ENCODE measurements at regions not wholly inside any gene's neighbourhood (a gene's known extent, or its start where the extent isn't known, plus 50 kb on each side); places are given as distances from the start of the nearest gene placed in this dataset.
"Not testable (repeated sequence)": the region's sequence is repeated elsewhere in the genome, so short reads cannot be mapped to it uniquely, and the experiment has no call there.

- H3K27ac ChIP-seq, result no peak overlapping the region
- H3K4me3 ChIP-seq, result no peak overlapping the region
- H3K4me1 ChIP-seq, result no peaks in the 10 kb centered on the region
- no peaks in the 10 kb centered on the region for H3K36me3 ChIP-seq
- no peaks in the 10 kb centered on the region for H3K9me3 ChIP-seq
- DNase-seq (ENCODE audit: low spot score in 2 of 2), result no peak
- H3K27me3 ChIP-seq, result peaks cover 0 to 10% of the 10 kb centered on the region in 2 donors
- intact Hi-C loops (cut with DNase I; ENCODE audit: low total_unique reads), result no loop called here
- TF ChIP-seq POLR2AphosphoS5 (IDR thresholded peaks at IDR 0.05) (no peak), POLR2A (IDR thresholded peaks at IDR 0.05) (no peak), CTCF (IDR thresholded peaks at IDR 0.05) (no peak)
These were observed 54.9 kb upstream of the GPR31 start for GRCh38 chr6:167212713-167213005.

DNA sequence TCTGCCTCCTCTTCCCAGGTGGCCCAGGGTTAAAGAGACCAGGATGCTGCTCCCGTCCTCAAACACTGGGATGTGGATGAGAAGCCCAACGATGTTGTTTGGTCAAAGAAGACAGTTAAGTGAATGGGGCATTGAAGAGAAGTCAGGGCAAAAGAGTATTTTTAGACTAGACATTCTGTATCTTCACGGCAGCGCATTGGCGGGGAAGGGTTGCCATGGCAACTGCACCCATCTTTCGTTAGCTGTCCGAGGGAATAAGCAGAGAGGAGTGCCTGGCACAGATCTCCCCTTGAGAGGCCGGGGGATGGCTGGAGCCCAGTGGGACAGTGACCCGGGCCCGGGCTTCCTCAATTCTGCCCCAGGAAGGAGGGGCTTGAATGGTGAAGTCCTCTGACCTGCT is 56.4 kb upstream of the GPR31 start:
- TF ChIP-seq CTCF (IDR thresholded peaks at IDR 0.05), result no peak
- TF ChIP-seq POLR2AphosphoS5 (IDR thresholded peaks at IDR 0.05), result no peak
- TF ChIP-seq POLR2A (IDR thresholded peaks at IDR 0.05), result no peak
- intact Hi-C loops (cut with DNase I; ENCODE audit: low total_unique reads), result no loop called here

GRCh38 chr6:167215429-167216250 is 57.9 kb upstream of the GPR31 start:
- intact Hi-C loops (cut with DNase I; ENCODE audit: low total_unique reads); H3K4me1 ChIP-seq; H3K4me3 ChIP-seq; DNase-seq (ENCODE audit: low spot score in 2 of 2); H3K27me3 ChIP-seq; H3K27ac ChIP-seq; H3K36me3 ChIP-seq; H3K9me3 ChIP-seq: not testable (repeated sequence)

More for the DNA sequence above, 56.4 kb upstream of the GPR31 start:
- Histone ChIP-seq H3K4me1 (no peaks in the 10 kb centered on the region), H3K4me3 (no peak overlapping the region), H3K36me3 (no peaks in the 10 kb centered on the region), H3K27ac (no peak overlapping the region), H3K9me3 (no peaks in the 10 kb centered on the region), H3K27me3 (peaks cover 0 to 9% of the 10 kb centered on the region in 2 donors)
- no peak for DNase-seq (ENCODE audit: low spot score in 2 of 2)

- DNase-seq (ENCODE audit: low spot score in 2 of 2); intact Hi-C loops (cut with DNase I; ENCODE audit: low total_unique reads); H3K9me3 ChIP-seq; H3K27ac ChIP-seq; H3K27me3 ChIP-seq; H3K36me3 ChIP-seq; H3K4me1 ChIP-seq; H3K4me3 ChIP-seq: not testable (repeated sequence)
These were observed 58.7 kb upstream of the GPR31 start for GRCh38 chr6:167216390-167217050.

DNA sequence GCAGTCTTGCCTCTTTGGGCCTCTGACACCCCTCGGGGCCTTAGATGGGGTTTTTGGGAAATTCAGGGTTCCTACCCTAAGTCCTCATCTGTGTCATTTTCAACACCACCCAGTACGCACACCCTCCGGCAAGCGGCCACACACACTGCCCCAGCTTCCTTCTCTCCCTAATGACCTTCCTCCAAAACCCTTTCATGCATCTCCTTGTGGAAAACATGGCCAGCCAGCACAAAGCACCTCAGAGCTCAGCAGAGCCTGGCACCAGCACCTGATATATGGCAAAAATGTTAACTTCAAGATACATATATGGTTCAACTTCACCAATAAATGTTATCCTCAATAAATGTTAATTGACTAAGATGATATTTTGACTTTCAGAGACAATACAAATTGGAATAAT is 59.3 kb upstream of the GPR31 start:
- intact Hi-C loops (cut with DNase I; ENCODE audit: low total_unique reads), result not testable (repeated sequence)

DNA sequence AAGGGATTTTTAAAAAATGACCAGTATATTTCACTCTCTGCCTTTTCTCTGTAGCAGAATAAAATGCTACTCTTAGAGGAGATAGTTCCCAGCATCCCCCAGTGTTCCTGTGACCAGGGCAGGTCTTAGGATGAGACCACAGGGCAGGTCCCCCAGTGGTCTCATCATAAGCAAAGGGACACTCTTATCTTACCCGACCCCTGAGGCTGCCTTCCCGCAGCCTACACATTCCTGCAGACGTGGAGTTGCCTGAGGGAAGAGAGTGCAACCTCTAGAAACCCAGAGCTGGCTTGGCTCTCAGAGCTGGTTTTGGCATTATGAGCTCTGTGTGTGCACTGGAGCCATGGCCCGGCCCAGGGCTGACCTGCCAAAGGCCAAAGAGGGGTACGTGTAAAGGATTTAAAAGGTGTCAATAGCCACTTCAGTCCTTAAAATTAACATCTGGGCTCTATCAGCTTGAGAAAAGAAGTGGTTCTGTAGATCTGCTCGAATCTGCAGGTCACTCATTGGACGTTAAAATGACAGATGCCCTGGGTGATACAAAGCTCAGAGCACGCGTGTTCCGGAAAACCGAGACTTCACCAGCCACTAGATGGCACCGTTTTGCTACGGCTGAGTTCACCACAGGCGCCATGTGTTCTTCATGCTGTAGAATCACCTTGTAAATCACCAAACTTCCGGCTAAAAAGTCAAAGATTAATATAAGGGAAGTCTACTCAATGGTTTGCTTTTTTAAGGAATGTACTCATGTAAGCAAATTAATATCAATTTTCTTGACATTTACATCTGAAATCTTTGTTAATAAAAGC is 60.4 kb upstream of the GPR31 start:
- H3K4me3 ChIP-seq; H3K36me3 ChIP-seq; H3K9me3 ChIP-seq; H3K27me3 ChIP-seq; H3K4me1 ChIP-seq; intact Hi-C loops (cut with DNase I; ENCODE audit: low total_unique reads); DNase-seq (ENCODE audit: low spot score in 2 of 2); H3K27ac ChIP-seq: not testable (repeated sequence)

More for the DNA sequence above, 59.3 kb upstream of the GPR31 start:
- H3K36me3 ChIP-seq; H3K4me3 ChIP-seq; H3K4me1 ChIP-seq; H3K27me3 ChIP-seq; H3K9me3 ChIP-seq; DNase-seq (ENCODE audit: low spot score in 2 of 2); H3K27ac ChIP-seq: not testable (repeated sequence)

GRCh38 chr6:167219079-167219478 is 61.3 kb upstream of the GPR31 start:
- H3K27me3 ChIP-seq; H3K9me3 ChIP-seq; H3K4me3 ChIP-seq; DNase-seq (ENCODE audit: low spot score in 2 of 2); H3K27ac ChIP-seq; H3K36me3 ChIP-seq; intact Hi-C loops (cut with DNase I; ENCODE audit: low total_unique reads); H3K4me1 ChIP-seq: not testable (repeated sequence)
